Upper lobe of left lung (tissue), 6 donors: ENCODE measurements at regions not wholly inside any gene's neighbourhood (a gene's known extent, or its start where the extent isn't known, plus 50 kb on each side); places are given as distances from the start of the nearest gene placed in this dataset.

Experiments used
- ATAC-seq, 2 donors: fragments of 200-7000 bp; cut with Tn5 transposase; one replicate each; pipeline ENCODE4 v1.9.1; 2022; ENCODE audit warnings: mild to moderate bottlenecking in 2 of 2, moderate library complexity in 2 of 2; ENCODE audit not compliant: low FRiP score in 2 of 2
- DNase-seq, 2 donors: peaks; one replicate each; pipeline ENCODE4 v3.0.0-alpha.2; 2019 to 2020
- H3K27ac ChIP-seq, 4 donors: fragments of 200-600 bp; sonication (generic); one replicate each; pipeline ENCODE4 v1.5.1; 2016 to 2019
- H3K27me3 ChIP-seq, 4 donors: fragments of 200-600 bp; sonication (generic); one replicate each; pipeline ENCODE4 v1.5.1; 2017 to 2019
- H3K36me3 ChIP-seq, 4 donors: fragments of 200-600 bp; sonication (generic); one replicate each; pipeline ENCODE4 v1.5.1; 2016 to 2019
- H3K4me1 ChIP-seq, 4 donors: fragments of 200-600 bp; sonication (generic); one replicate each; pipeline ENCODE4 v1.5.1; 2018 to 2019
- H3K4me3 ChIP-seq, 4 donors: fragments of 200-600 bp; sonication (generic); one replicate each; pipeline ENCODE4 v1.5.1; 2017 to 2019; ENCODE audit warnings: mild to moderate bottlenecking in 2 of 4, moderate library complexity in 1 of 4
- H3K9me3 ChIP-seq, 4 donors: fragments of 200-600 bp; sonication (generic); one replicate each; pipeline ENCODE4 v1.5.1; 2018 to 2019
- CTCF ChIP-seq, 6 experiments: fragments of 450-650 bp in 4 of 6; fragments of 200-600 bp in 2 of 6; sonication (generic) in 2 of 6; IDR thresholded peaks; one replicate each; pipeline ENCODE4 v1.5.1; 2016 to 2019; ENCODE audit warnings: antibody characterized with exemption in 6 of 6
- EP300 ChIP-seq, 4 donors: sonication (generic); formaldehyde crosslinking; IDR thresholded peaks; one replicate each; pipeline ENCODE4 v1.5.1; 2017; ENCODE audit warnings: antibody characterized with exemption in 4 of 4, control low read depth in 2 of 4
- POLR2A ChIP-seq, 4 donors: fragments of 450-650 bp; IDR thresholded peaks; one replicate each; pipeline ENCODE4 v1.5.1; 2016 to 2017; ENCODE audit warnings: antibody characterized with exemption in 4 of 4, mild to moderate bottlenecking in 2 of 4
- POLR2AphosphoS5 ChIP-seq, 2 donors: sonication (generic); formaldehyde crosslinking; IDR thresholded peaks; one replicate each; pipeline ENCODE4 v1.5.1; 2017; ENCODE audit warnings: antibody characterized with exemption in 2 of 2
- WGBS, 2 donors: methylation state at CpG; one replicate each; pipeline ENCODE4 v1.1.5; 2017 to 2018; 5-methylcytosine and 5-hydroxymethylcytosine counted together
- donor health status: DM: no; HTN: no; CAD: no; lungs with moderate emphysema.
- donor health status: DM: no; HTN: yes; CAD: no; lungs with severe emphysema.

GRCh38 chr1:119288751-119289150, 79.8 kb upstream of the HAO2 start:
- 66% methylated on average over 3 of the region's 3 CpGs for WGBS, 2 donors
- ATAC-seq, result no peak
- Histone ChIP-seq H3K27me3 (no peaks in the 10 kb centered on the region), H3K4me1 (no peaks in the 10 kb centered on the region), H3K9me3 (no peaks in the 10 kb centered on the region), H3K36me3 (no peaks in the 10 kb centered on the region), H3K27ac (no peak overlapping the region), H3K4me3 (no peak overlapping the region)
- TF ChIP-seq POLR2A (IDR thresholded peaks at IDR 0.05) (no peak), POLR2AphosphoS5 (IDR thresholded peaks at IDR 0.05) (no peak), CTCF (IDR thresholded peaks at IDR 0.05) (no peak), EP300 (IDR thresholded peaks at IDR 0.05) (no peak)
- no peak for DNase-seq

GRCh38 chr1:119290297-119290696, 78.3 kb upstream of the HAO2 start:
- H3K27ac ChIP-seq, result no peak overlapping the region
- DNase-seq (no peak), ATAC-seq (no peak)
- no peaks in the 10 kb centered on the region for H3K9me3 ChIP-seq
- no peak overlapping the region for H3K4me3 ChIP-seq
- no peaks in the 10 kb centered on the region for H3K27me3 ChIP-seq
- TF ChIP-seq POLR2A (IDR thresholded peaks at IDR 0.05), result no peak
- no peak for TF ChIP-seq EP300 (IDR thresholded peaks at IDR 0.05)
- WGBS, 2 donors, result 82 to 85% methylated on average over 4 of the region's 4 CpGs
- no peaks in the 10 kb centered on the region for H3K36me3 ChIP-seq
- H3K4me1 ChIP-seq, result no peaks in the 10 kb centered on the region

GRCh38 chr1:119291611-119292206, 76.9 kb upstream of the HAO2 start:
- ATAC-seq, result no peak
- no peak for DNase-seq
- Histone ChIP-seq H3K36me3 (no peaks in the 10 kb centered on the region), H3K9me3 (no peaks in the 10 kb centered on the region), H3K4me1 (no peaks in the 10 kb centered on the region), H3K27ac (no peak overlapping the region), H3K27me3 (no peaks in the 10 kb centered on the region), H3K4me3 (no peak overlapping the region)
- 50 to 70% methylated on average over 2 of the region's 2 CpGs for WGBS, 2 donors
- TF ChIP-seq EP300 (IDR thresholded peaks at IDR 0.05) (no peak), POLR2A (IDR thresholded peaks at IDR 0.05) (no peak), POLR2AphosphoS5 (IDR thresholded peaks at IDR 0.05) (no peak), CTCF (IDR thresholded peaks at IDR 0.05) (no peak)

- H3K4me3 ChIP-seq, result no peak overlapping the region
- H3K27ac ChIP-seq, result no peak overlapping the region
- no peak for TF ChIP-seq CTCF (IDR thresholded peaks at IDR 0.05)
- TF ChIP-seq EP300 (IDR thresholded peaks at IDR 0.05), result no peak
- TF ChIP-seq POLR2AphosphoS5 (IDR thresholded peaks at IDR 0.05), result no peak
- TF ChIP-seq POLR2A (IDR thresholded peaks at IDR 0.05), result no peak
- no peaks in the 10 kb centered on the region for H3K36me3 ChIP-seq
- no peaks in the 10 kb centered on the region for H3K9me3 ChIP-seq
- H3K27me3 ChIP-seq, result no peaks in the 10 kb centered on the region
- ATAC-seq (no peak), DNase-seq (no peak)
- H3K4me1 ChIP-seq, result no peaks in the 10 kb centered on the region
- 82 to 85% methylated on average over 3 of the region's 3 CpGs for WGBS, 2 donors
Observed at GRCh38 chr1:119293797-119294196, 74.8 kb upstream of the HAO2 start.

- no peak for ATAC-seq
- H3K4me1 ChIP-seq, result no peaks in the 10 kb centered on the region
Observed at GRCh38 chr1:119294199-119294598, 74.4 kb upstream of the HAO2 start.

More at GRCh38 chr1:119294199-119294598, 74.4 kb upstream of the HAO2 start:
- DNase-seq, result no peak
- WGBS, 2 donors, result 63 to 65% methylated on average over 3 of the region's 3 CpGs
- Histone ChIP-seq H3K36me3 (no peaks in the 10 kb centered on the region), H3K4me3 (no peak overlapping the region), H3K27me3 (no peaks in the 10 kb centered on the region), H3K27ac (no peak overlapping the region), H3K9me3 (no peaks in the 10 kb centered on the region)
- TF ChIP-seq CTCF (IDR thresholded peaks at IDR 0.05), result no peak
- no peak for TF ChIP-seq EP300 (IDR thresholded peaks at IDR 0.05)
- TF ChIP-seq POLR2A (IDR thresholded peaks at IDR 0.05), result no peak
- TF ChIP-seq POLR2AphosphoS5 (IDR thresholded peaks at IDR 0.05), result no peak
